HepG2 (cell line): ENCODE measurements at regions not wholly inside any gene's neighbourhood (a gene's known extent, or its start where the extent isn't known, plus 50 kb on each side); places are given as distances from the start of the nearest gene placed in this dataset.

ENCODE experiments used
- ATAC-seq: fragments of 200-7000 bp; cut with Tn5 transposase; 3 replicates; pipeline ENCODE4 v1.9.1; 2020; ENCODE audit warnings: mild to moderate bottlenecking, moderate library complexity
- BruUV-seq: library from RNA; stranded (reverse); fragments of 400-500 nt; replicated peaks from 2 replicates; lab custom pipeline; 2021; lab: Mats Ljungman, UMichigan
- CTCF ChIA-PET: fragments of 300-600 bp; formaldehyde crosslinking; extraction: SDS; loops from one replicate; lab custom pipeline; 2021; ENCODE audit warnings: low total read pairs, inconsistent platforms, low intra/inter-chr PET ratio; lab: Yijun Ruan, JAX
- POLR2A ChIA-PET: fragments of 350-600 bp; sonication (Branson Sonifier 250); formaldehyde crosslinking; loops from one replicate; lab custom pipeline; 2020; ENCODE audit warnings: antibody characterized with exemption, inconsistent platforms; lab: Yijun Ruan, JAX
- DNase-seq: peaks from one replicate; pipeline ENCODE4 v3.0.0-alpha.2; 2015; ENCODE audit warnings: low spot score
- FAIRE-seq: peaks from 3 replicates; lab custom pipeline; 2011; peaks lifted over from hg19 to GRCh38; lab: Jason Lieb, UNC
- H2AFZ ChIP-seq: one replicate; pipeline ENCODE4 v1.6.1; 2011; ENCODE audit warnings: low read length, inconsistent platforms
- H3K27ac ChIP-seq: fragments of 300-600 bp; 3 replicates; pipeline ENCODE4 v1.8.0; 2011; ENCODE audit warnings: mixed run types, mild to moderate bottlenecking, mixed read lengths, low read length, inconsistent platforms; ENCODE audit not compliant: insufficient read depth; ENCODE audit errors: extremely low read length
- H3K27me3 ChIP-seq, 2 experiments: fragments of 200-600 bp in 1 of 2; 2 replicates in 1 of 2; 3 replicates in 1 of 2; pipeline versions ENCODE4 v1.6.0 to v1.8.0; 2011; ENCODE audit warnings: low read length in 2 of 2, mild to moderate bottlenecking in 2 of 2, moderate library complexity in 2 of 2, inconsistent platforms in 1 of 2; ENCODE audit not compliant: insufficient read depth in 2 of 2, control insufficient read depth in 1 of 2
- H3K36me3 ChIP-seq, 2 experiments: fragments of 200-600 bp in 1 of 2; replicated peaks in 1 of 2; 2 replicates in 1 of 2; 3 replicates in 1 of 2; pipeline versions ENCODE4 v1.5.1 to v1.8.0; 2011; ENCODE audit warnings: low read length in 2 of 2, inconsistent platforms in 1 of 2; ENCODE audit not compliant: insufficient read depth in 2 of 2, control insufficient read depth in 1 of 2
- H3K4me1 ChIP-seq: 2 replicates; pipeline ENCODE4 v1.5.1; 2012; ENCODE audit warnings: low read length, inconsistent platforms; ENCODE audit not compliant: insufficient read depth
- H3K4me2 ChIP-seq: 2 replicates; pipeline ENCODE4 v1.6.0; 2011; ENCODE audit warnings: low read depth, low read length, inconsistent platforms
- H3K4me3 ChIP-seq, 3 experiments: fragments of 200-600 bp in 1 of 3; sonication (generic), shearing (Covaris generic) in 1 of 3; replicated peaks in 1 of 3; 2 replicates each; pipeline ENCODE4 v1.5.1; 2011 to 2016; ENCODE audit warnings: low read length in 3 of 3, inconsistent platforms in 2 of 3, low read depth in 2 of 3, mild to moderate bottlenecking in 2 of 3, control low read depth in 1 of 3, mixed read lengths in 1 of 3; ENCODE audit not compliant: insufficient read depth in 1 of 3
- H3K79me2 ChIP-seq: one replicate; pipeline ENCODE4 v1.6.1; 2011; ENCODE audit warnings: low read length, inconsistent platforms; ENCODE audit not compliant: insufficient read depth
- H3K9ac ChIP-seq: 2 replicates; pipeline ENCODE4 v1.6.0; 2011; ENCODE audit warnings: mild to moderate bottlenecking, low read depth, low read length, inconsistent platforms; ENCODE audit not compliant: insufficient read depth
- H3K9me3 ChIP-seq: 2 replicates; pipeline ENCODE4 v1.5.1; 2012; ENCODE audit warnings: mild to moderate bottlenecking, low read length
- H4K20me1 ChIP-seq: 2 replicates; pipeline ENCODE4 v1.6.0; 2011; ENCODE audit warnings: inconsistent platforms, mild to moderate bottlenecking, low read length, moderate library complexity; ENCODE audit not compliant: insufficient read depth
- ETV5 ChIP-seq: IDR thresholded peaks from 2 replicates; pipeline ENCODE4 v1.6.1; 2018; ENCODE audit warnings: missing biosample characterization, missing genetic modification reagents, inconsistent platforms, borderline replicate concordance
- GMEB2 ChIP-seq: IDR thresholded peaks from 2 replicates; pipeline ENCODE4 v1.6.1; 2016; ENCODE audit warnings: missing biosample characterization, missing genetic modification reagents, low read depth
- HOXA3 ChIP-seq: sonication (generic); formaldehyde crosslinking; IDR thresholded peaks from 2 replicates; pipeline ENCODE4 v1.5.0; 2020; ENCODE audit warnings: missing genetic modification reagents
- RBFOX2 ChIP-seq: fragments of 200-400 bp; formaldehyde crosslinking; IDR thresholded peaks from 2 replicates; pipeline ENCODE4 v1.6.1; 2017; ENCODE audit warnings: low read depth, mild to moderate bottlenecking, low read length
- SOX6 ChIP-seq, 2 experiments: fragments of 450-650 bp in 1 of 2; sonication (generic) in 1 of 2; formaldehyde crosslinking in 1 of 2; IDR thresholded peaks; 2 replicates each; pipeline versions ENCODE4 v1.4.0 to v1.6.1; 2017 to 2020; ENCODE audit warnings: antibody characterized with exemption in 1 of 2, mild to moderate bottlenecking in 1 of 2, missing genetic modification reagents in 1 of 2
- TBX2 ChIP-seq: sonication (generic); formaldehyde crosslinking; IDR thresholded peaks from 2 replicates; pipeline ENCODE4 v1.5.0; 2020; ENCODE audit warnings: missing genetic modification reagents, mild to moderate bottlenecking, borderline replicate concordance
- TIGD3 ChIP-seq: sonication (generic); formaldehyde crosslinking; IDR thresholded peaks from 2 replicates; pipeline ENCODE4 v1.5.1; 2020; ENCODE audit warnings: mild to moderate bottlenecking, missing genetic modification reagents, borderline replicate concordance
- ZNF564 ChIP-seq: sonication (generic); formaldehyde crosslinking; IDR thresholded peaks from 2 replicates; pipeline ENCODE4 v1.8.1; 2023; ENCODE audit warnings: mild to moderate bottlenecking, missing genetic modification reagents
- ZNF891 ChIP-seq: sonication (generic); formaldehyde crosslinking; IDR thresholded peaks from 2 replicates; pipeline ENCODE4 v1.5.0; 2020; ENCODE audit warnings: mild to moderate bottlenecking, missing genetic modification reagents
- ZSCAN25 ChIP-seq: sonication (generic); formaldehyde crosslinking; IDR thresholded peaks from 2 replicates; pipeline ENCODE4 v1.8.0; 2022; ENCODE audit warnings: mild to moderate bottlenecking, missing genetic modification reagents
- WGBS: methylation state at CpG from one replicate; pipeline ENCODE4 v1.1.6; 2017; ENCODE audit warnings: low lambda C conversion rate; 5-methylcytosine and 5-hydroxymethylcytosine counted together
- in situ Hi-C: cut with HindIII; loops from 2 replicates; pipeline ENCODE4 v1.10.0; 2017; ENCODE audit warnings: low pct_unique_long_range_greater_than_20kb; ENCODE audit not compliant: extremely low pct_ligation_motif_present
- intact Hi-C: fragments of 100-400 bp; cut with micrococcal nuclease; formaldehyde crosslinking; loops from one replicate; pipeline ENCODE4 v1.10.0; 2022; ENCODE audit not compliant: unreplicated experiment

- TF ChIP-seq ETV5 (CRISPR knock-in tag), result no peak
- TF ChIP-seq HOXA3 (CRISPR knock-in tag), result no peak
- TF ChIP-seq SOX6 (IDR thresholded peaks at IDR 0.05), result no peak
- no peak for TF ChIP-seq SOX6 (CRISPR knock-in tag; IDR thresholded peaks at IDR 0.05)
- TF ChIP-seq GMEB2 (CRISPR knock-in tag), result no peak
- TF ChIP-seq, all 625 proteins: peak for 0
Observed at GRCh38 chr4:111143510-111143909, 520.6 kb upstream of the PITX2 start (continued).

- Histone ChIP-seq H2AFZ (no peak overlapping the region), H3K9me3 (peaks cover 5% of the 10 kb centered on the region; the same call in 1 of the 2 replicates), H3K4me2 (no peak overlapping the region), H3K27me3 (no peaks in the 10 kb centered on the region), H3K4me1 (no peaks in the 10 kb centered on the region), H3K4me3 (no peak overlapping the region), H3K27ac (no peak overlapping the region), H3K79me2 (no peaks in the 10 kb centered on the region), H4K20me1 (no peaks in the 10 kb centered on the region), H3K36me3 (no peaks in the 10 kb centered on the region), H3K9ac (no peak overlapping the region)
- in situ Hi-C loops (no loop called here), intact Hi-C loops (no loop called here)
- ATAC-seq (no peak), FAIRE-seq (no peak), DNase-seq (no peak)
- 0% methylated on average over 1 of the region's 6 CpGs for WGBS
- ChIA-PET CTCF (no interaction called here), POLR2A (no interaction called here)
- BruUV-seq, result no TSS peak
- no peak for TF ChIP-seq ZNF564 (CRISPR knock-in tag)
- no peak for TF ChIP-seq ZNF891 (CRISPR knock-in tag)
- TF ChIP-seq TBX2 (CRISPR knock-in tag), result no peak
- TF ChIP-seq ZSCAN25 (CRISPR knock-in tag), result no peak
- TF ChIP-seq TIGD3 (CRISPR knock-in tag), result no peak
- TF ChIP-seq RBFOX2, result no peak
Observed at GRCh38 chr4:111154934-111155333, 532.1 kb upstream of the PITX2 start.
